Stimulated activated CD8-positive, alpha-beta memory T cell treated with anti-CD3 and anti-CD28 coated beads, Interleukin-4, amount 100 ng/mL, for 48 hours (primary cell): ENCODE measurements at regions not wholly inside any gene's neighbourhood (a gene's known extent, or its start where the extent isn't known, plus 50 kb on each side); places are given as distances from the start of the nearest gene placed in this dataset.

Source experiments
- DNase-seq: peaks from one replicate; pipeline ENCODE4 v3.0.0-alpha.2; 2020

GRCh38 chr9:89655990-89656657 lies 51.3 kb downstream of the GADD45G start:
- no peak for DNase-seq

- no peak for DNase-seq
Measured at GRCh38 chr9:89657295-89657694, 52.5 kb downstream of the GADD45G start.

- no peak for DNase-seq
Measured at GRCh38 chr9:89657765-89658164, 53.0 kb downstream of the GADD45G start.

- no peak for DNase-seq
Measured at GRCh38 chr9:89658401-89658800, 53.6 kb downstream of the GADD45G start.

- DNase-seq: no peak
Measured at GRCh38 chr9:89658931-89659330, 54.1 kb downstream of the GADD45G start.

- no peak for DNase-seq
Measured at GRCh38 chr9:89659473-89659872, 54.7 kb downstream of the GADD45G start.

GRCh38 chr9:89659891-89660685 lies 55.3 kb downstream of the GADD45G start:
- no peak for DNase-seq

GRCh38 chr9:89661391-89661949 lies 56.7 kb downstream of the GADD45G start:
- DNase-seq: no peak

GRCh38 chr9:89661956-89662717 lies 57.3 kb downstream of the GADD45G start:
- DNase-seq: no peak

GRCh38 chr9:89662718-89663613 lies 58.2 kb downstream of the GADD45G start:
- no peak for DNase-seq

GRCh38 chr9:89663614-89663970 lies 58.8 kb downstream of the GADD45G start:
- no peak for DNase-seq

GRCh38 chr9:89664010-89664409 lies 59.2 kb downstream of the GADD45G start:
- no peak for DNase-seq

GRCh38 chr9:89664896-89665329 lies 60.1 kb downstream of the GADD45G start:
- no peak for DNase-seq

GRCh38 chr9:89666364-89666763 lies 61.6 kb downstream of the GADD45G start:
- DNase-seq: no peak

- DNase-seq: no peak
Measured at GRCh38 chr9:89666950-89667349, 62.1 kb downstream of the GADD45G start.

- no peak for DNase-seq
Measured at GRCh38 chr9:89667726-89668125, 62.9 kb downstream of the GADD45G start.

- no peak for DNase-seq
Measured at GRCh38 chr9:89668216-89668865, 63.5 kb downstream of the GADD45G start.

GRCh38 chr9:89668866-89669246 lies 64.0 kb downstream of the GADD45G start:
- no peak for DNase-seq

GRCh38 chr9:89669361-89669842 lies 64.6 kb downstream of the GADD45G start:
- no peak for DNase-seq

GRCh38 chr9:89670114-89670513 lies 65.3 kb downstream of the GADD45G start:
- DNase-seq: no peak

- DNase-seq: no peak
Measured at GRCh38 chr9:89670801-89671434, 66.1 kb downstream of the GADD45G start.
